ENCODE measurements at regions not wholly inside any gene's neighbourhood (a gene's known extent, or its start where the extent isn't known, plus 50 kb on each side); places are given as distances from the start of the nearest gene placed in this dataset.

DNA sequence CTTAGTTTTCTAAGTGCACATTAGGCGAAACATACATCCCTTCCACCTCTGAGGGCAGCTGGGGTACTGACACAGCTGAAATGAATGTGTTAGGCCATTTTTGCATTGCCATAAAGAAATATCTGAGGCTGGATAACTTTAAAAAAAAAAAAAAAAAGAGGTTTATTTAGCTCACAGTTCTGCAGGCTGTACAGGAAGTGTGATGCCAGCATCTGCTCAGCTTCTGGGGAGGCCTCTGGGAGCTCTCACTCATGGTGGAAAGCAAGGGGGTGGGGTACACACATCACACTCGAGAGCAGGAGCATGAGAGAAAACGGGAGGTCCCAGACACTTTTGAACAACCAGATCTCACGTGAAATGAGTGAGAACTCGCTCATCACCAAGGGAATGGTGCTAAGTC, 158.1 kb downstream of the PSMG1 start:
- dilution Hi-C loops (cut with MboI; ENCODE audit: extremely low pct_ligation_motif_present, low sequenced_read_pairs) (no loop called here), intact Hi-C loops (cut with micrococcal nuclease) (no loop called here)
- no peak overlapping the region for H3K27ac ChIP-seq (ENCODE audit: insufficient read depth, low read depth, low read length)
- no peak overlapping the region for H3K4me2 ChIP-seq (ENCODE audit: insufficient read depth, low read length)
- BruUV-seq (replicated peaks): no TSS peak
- peaks cover 6% of the 10 kb centered on the region for H3K4me1 ChIP-seq (ENCODE audit: control insufficient read depth, extremely low read depth, insufficient read depth, low read length)
- H3K79me2 ChIP-seq (ENCODE audit: control insufficient read depth, insufficient read depth, low read length): no peaks in the 10 kb centered on the region
- no peak overlapping the region for H3K9ac ChIP-seq (replicated peaks; ENCODE audit: extremely low read depth, insufficient read depth, low read length)
- H3K9me1 ChIP-seq (replicated peaks; ENCODE audit: control insufficient read depth, extremely low read depth, insufficient read depth, low read length): no peaks in the 10 kb centered on the region
- H3K36me3 ChIP-seq (ENCODE audit: control insufficient read depth in 2 of 2, extremely low read depth in 1 of 2, insufficient read depth in 2 of 2, low read length in 2 of 2): no peaks in the 10 kb centered on the region
- DNase-seq (ENCODE audit: low read depth, low spot score): no peak
- TF ChIP-seq POLR2A (IDR thresholded peaks at IDR 0.05; ENCODE audit: low read depth, low read length) (no peak), FOS (IDR thresholded peaks at IDR 0.05; ENCODE audit: borderline replicate concordance, insufficient read depth, low read length) (no peak), CTCF (IDR thresholded peaks at IDR 0.05; ENCODE audit: extremely low read depth in 1 of 2, insufficient read depth in 1 of 2, low read depth in 1 of 2, low read length in 2 of 2) (no peak), EZH2 (IDR thresholded peaks at IDR 0.05; ENCODE audit: borderline replicate concordance, low read depth, low read length, severe bottlenecking) (no peak), POLR2AphosphoS5 (IDR thresholded peaks at IDR 0.05; ENCODE audit: insufficient read depth, low read depth, low read length) (no peak), JUN (IDR thresholded peaks at IDR 0.05; ENCODE audit: borderline replicate concordance, insufficient read depth, insufficient read length, low read depth) (no peak), MYC (IDR thresholded peaks at IDR 0.05; ENCODE audit: low read depth, low read length) (no peak), GATA2 (IDR thresholded peaks at IDR 0.05; ENCODE audit: insufficient read depth, insufficient read length, low read depth, low read length) (no peak)
- TF ChIP-seq, protein P1, sequence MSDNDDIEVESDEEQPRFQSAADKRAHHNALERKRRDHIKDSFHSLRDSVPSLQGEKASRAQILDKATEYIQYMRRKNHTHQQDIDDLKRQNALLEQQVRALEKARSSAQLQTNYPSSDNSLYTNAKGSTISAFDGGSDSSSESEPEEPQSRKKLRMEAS (IDR thresholded peaks at IDR 0.05; ENCODE audit: insufficient read depth, insufficient read length): no peak
- no peaks in the 10 kb centered on the region for H3K9me3 ChIP-seq (replicated peaks; ENCODE audit: control insufficient read depth, insufficient read depth, low read length)
- no peaks in the 10 kb centered on the region for H3K27me3 ChIP-seq (ENCODE audit: control insufficient read depth in 2 of 2, insufficient read depth in 2 of 2, low read length in 2 of 2)
- H3K4me3 ChIP-seq (replicated peaks in 1 of 3; ENCODE audit: insufficient read depth in 1 of 3, low read depth in 1 of 3, low read length in 3 of 3): no peak overlapping the region
- H4K20me1 ChIP-seq (replicated peaks; ENCODE audit: control insufficient read depth, extremely low read depth, insufficient read depth, low read length): no peaks in the 10 kb centered on the region
- POLR2A ChIA-PET: no interaction called here
- CTCF ChIA-PET: interaction anchor here (4.3 kb wide), 1 partner anchor 15 kb away, joined by 13 read pairs; no protein-coding TSS in a partner anchor
- FAIRE-seq: no peak
- H2AFZ ChIP-seq (ENCODE audit: low read depth, low read length): no peak overlapping the region

Data from endothelial cell of umbilical vein (primary cell).